T-helper 2 cell treated with Interferon-gamma antibody and Interleukin-4, amounts not matched to agents 100 ng/mL and 5 ng/mL, for 36 hours (primary cell): ENCODE measurements at regions not wholly inside any gene's neighbourhood (a gene's known extent, or its start where the extent isn't known, plus 50 kb on each side); places are given as distances from the start of the nearest gene placed in this dataset.
"Not testable (repeated sequence)": the region's sequence is repeated elsewhere in the genome, so short reads cannot be mapped to it uniquely, and the experiment has no call there.

Experiments
- intact Hi-C: fragments of 100-400 bp; cut with micrococcal nuclease; formaldehyde crosslinking; loops from one replicate; pipeline ENCODE4 v1.15.1; 2023

GRCh38 chr11:13134886-13135285 lies 125.8 kb downstream of the RASSF10 start:
- intact Hi-C loops: no loop called here

DNA sequence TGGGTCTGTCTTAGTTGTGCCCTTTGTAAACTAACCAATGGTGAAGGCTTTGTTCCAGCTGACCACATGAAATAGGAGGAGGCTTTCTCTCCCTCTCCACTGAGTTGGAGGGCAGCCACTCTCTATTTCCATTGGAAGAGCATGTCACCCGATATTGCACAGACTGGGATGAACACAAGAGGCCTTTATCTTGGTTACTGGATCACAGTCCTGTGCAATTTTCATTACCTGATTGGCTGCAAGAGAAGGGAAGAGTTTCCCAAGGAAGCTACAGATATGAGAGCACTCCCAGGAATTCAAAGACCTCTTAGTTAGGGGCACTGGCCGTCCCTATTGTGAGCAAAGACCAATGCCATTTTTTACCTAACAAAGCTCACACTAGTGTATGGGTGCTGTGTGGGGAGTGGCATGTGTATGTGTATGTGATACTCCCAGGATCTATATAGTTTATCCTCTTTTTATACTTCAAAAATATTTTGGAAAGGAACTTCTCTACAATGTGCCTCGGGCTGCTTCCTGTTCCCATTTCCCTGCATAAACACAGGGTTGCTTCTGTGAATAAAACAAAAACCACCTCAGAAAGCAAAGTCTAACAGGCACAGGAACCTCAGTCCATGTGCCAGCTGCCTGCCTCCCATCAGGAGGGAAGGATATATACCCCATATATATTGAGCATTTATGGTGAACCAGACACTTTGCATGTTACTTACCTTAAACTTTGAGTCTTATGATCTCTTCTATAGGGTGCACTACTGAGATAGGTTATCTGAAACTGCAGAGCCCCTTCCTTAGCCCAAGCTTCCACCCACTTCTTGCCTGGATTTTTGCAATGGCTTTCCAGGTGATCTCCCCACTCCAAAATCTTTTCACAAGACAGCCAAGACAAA lies 126.5 kb downstream of the RASSF10 start:
- intact Hi-C loops: no loop called here

GRCh38 chr11:13136272-13136596 lies 127.1 kb downstream of the RASSF10 start:
- intact Hi-C loops: no loop called here

DNA sequence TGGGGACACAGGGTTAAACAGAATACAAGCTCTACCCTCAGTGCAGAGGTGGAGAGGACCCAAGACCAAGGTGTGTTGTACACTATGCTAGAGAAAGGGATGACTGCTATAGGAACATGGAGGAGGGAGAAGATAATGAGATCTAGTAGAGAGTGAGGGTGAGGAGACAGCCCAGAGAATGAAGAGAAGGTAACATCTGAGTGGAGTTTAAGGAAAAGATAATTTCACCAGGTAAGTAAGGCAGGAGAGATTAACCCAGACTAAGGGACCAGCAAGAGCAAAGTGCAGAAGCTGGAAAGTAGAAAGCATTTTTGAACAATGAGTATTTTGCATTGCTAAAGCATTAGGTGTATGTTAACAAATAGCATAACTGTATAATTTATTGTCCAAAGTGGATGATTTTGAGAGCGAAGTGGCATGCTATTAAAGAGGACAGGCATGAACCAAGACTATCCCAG lies 128.8 kb downstream of the RASSF10 start:
- intact Hi-C loops: no loop called here

GRCh38 chr11:13139085-13139484 lies 130.0 kb downstream of the RASSF10 start:
- intact Hi-C loops: not testable (repeated sequence)

- intact Hi-C loops: no loop called here
Measured at GRCh38 chr11:13140028-13140870, 131.1 kb downstream of the RASSF10 start.

DNA sequence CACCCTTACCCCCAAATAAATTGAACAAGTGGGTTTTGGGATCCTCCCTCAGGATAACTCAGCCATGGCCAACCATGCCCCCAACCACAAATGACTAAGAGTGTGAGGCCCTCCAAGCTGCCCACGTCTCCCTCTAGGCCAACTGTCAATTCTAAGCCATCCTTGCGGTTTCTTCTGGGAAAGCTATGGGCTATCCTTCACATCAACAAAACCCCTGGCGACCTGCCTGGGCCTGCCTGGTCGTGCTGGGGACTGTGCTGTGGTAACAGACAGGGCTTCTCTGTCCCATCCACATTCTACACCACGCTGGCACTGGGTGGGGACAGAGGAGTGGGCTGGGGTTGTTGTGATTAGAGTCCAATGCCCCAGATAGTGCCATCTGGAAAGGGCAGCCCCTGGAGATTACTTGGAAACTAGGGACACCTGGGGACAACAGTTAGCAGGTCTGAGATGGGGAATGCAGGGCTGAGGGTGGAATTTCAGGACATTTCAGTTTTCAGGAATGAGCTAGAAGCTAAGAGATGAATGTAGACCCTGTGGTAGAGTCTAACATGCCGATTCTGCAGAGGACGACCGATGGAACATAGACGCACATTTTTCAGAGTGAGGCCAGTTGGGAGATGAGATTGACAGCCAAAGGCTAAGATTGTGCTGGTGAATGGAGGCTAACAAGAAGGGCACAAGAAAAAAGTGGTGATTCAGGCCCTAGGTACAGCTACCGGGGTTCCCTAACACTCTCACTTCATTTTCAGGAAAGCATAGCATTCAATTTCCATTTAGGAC lies 131.9 kb downstream of the RASSF10 start:
- intact Hi-C loops: no loop called here

DNA sequence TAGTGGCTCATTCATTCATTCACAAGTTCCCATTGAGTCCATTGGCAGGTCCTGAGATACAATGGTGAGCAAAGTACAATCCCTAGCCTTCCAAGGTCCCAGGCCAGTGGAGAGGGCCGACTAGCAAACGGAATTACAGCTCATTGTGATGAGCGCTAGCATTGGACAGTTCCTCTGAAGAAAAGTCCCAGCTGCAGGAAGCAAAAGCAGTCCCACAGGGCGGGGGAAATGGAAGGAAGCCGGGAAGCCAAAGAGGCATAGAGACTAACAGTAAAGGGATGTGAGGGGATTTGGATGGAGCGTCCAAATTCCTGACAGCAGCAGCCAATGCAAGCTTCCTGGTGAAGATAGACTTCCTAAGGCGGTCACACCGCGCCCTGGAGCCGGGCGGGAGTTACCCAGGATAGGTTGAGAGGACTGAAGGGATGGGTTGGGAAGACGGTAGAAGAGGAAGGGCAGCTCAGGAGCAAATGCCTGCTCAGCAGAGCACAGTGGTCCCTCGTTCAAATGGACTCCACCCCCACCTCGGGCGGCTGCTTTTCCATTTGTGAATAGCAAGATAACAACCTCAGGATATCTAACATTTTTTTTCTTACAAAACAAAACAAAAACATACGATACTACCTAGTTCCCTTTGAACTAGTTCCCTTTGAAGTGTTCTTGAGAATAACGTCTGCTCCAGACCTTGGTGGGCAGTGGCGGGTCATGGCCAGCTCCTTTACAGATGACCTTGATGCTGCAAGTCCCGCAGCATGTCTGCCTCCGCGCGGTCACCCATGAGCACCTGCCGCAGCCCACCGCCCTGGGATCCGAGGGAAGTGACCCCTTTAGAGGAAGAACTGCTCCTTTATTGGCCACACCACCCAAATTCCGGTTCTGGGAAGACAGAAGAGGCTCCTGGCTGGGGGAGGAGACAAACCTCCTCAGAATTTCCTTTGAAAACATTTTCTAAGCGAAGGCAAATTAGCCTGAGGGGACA lies 132.9 kb downstream of the RASSF10 start:
- intact Hi-C loops: no loop called here

- intact Hi-C loops: no loop called here
Measured at GRCh38 chr11:13143486-13144297, 133.9 kb upstream of the BMAL1 start.

DNA sequence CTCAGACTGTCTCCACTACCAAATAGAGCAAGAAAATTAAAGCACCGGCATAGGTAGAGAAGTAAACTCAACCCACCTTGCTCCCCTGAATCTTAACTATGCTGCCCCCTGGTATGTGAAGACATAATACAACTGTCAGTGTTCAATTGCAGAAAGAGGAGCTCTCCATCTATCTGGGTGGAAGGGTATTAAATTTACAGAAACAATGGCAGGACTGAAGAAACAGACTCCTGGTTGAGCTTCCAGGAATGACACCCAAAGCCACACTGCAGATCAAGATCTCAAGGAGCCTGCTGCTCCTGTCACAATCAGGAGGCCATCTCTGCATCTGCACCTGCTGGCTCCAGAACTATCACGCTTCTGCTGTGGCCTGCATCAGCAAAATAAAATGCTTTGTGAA lies 132.1 kb upstream of the BMAL1 start:
- intact Hi-C loops: no loop called here

GRCh38 chr11:13149991-13150390 lies 127.6 kb upstream of the BMAL1 start:
- intact Hi-C loops: no loop called here

GRCh38 chr11:13150487-13150886 lies 127.1 kb upstream of the BMAL1 start:
- intact Hi-C loops: no loop called here

GRCh38 chr11:13152264-13152663 lies 125.3 kb upstream of the BMAL1 start:
- intact Hi-C loops: no loop called here

DNA sequence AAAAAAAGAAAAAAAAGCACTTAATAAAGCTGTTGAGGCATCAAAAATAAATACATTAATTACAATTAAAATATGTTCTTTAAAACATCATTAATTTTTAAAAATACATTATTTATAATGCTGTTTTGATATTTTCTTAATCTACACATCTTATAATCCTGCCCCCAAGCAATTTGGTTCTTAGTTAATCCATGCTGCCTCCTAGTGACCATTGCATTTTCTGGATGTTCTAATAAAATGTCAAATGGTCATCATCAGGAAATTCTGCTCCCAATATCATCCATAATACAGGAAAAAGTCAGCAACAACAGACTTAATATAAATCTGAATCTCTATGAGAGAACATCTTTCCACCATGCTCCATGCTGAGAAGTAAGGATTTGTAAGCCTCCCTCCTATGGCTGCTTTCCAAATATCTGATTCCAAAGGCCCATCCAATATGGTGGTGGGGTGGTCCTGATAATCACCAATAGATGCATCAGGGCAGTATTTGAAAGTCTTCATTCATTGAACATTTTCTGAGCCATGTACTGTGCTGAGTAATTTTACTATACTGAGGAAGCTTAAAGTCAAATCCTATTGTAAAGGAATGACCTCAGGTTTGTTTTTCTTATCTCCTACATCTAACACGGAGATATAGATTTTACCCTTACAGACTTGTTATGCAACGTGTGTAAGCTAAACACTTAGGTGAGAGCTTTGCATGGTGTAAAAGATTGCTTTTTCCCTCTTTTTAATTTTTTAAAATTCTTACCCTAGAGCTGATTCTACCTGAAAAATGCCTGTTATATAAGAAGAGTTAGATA lies 124.7 kb upstream of the BMAL1 start:
- intact Hi-C loops: no loop called here

- intact Hi-C loops: not testable (repeated sequence)
Measured at GRCh38 chr11:13154374-13154773, 123.2 kb upstream of the BMAL1 start.

DNA sequence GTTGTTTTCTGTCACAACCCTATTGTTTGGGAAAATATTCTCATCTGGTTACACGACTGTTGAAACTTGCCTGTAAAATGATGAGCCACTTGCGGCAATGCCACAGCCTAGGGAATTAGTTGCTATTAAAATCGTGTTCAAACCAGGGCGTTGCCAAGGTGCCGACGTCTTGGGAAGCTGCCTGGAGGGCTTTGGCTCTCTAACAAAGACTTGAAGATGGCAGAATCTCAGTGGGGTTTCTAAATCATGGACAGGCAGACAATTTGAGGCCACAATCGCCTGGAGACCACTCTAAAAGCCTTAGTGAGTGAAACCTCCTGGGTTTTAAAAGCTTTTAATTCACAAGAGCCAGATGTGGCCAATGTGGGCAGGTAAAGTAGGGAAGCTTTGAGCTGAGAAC lies 117.2 kb upstream of the BMAL1 start:
- intact Hi-C loops: no loop called here

DNA sequence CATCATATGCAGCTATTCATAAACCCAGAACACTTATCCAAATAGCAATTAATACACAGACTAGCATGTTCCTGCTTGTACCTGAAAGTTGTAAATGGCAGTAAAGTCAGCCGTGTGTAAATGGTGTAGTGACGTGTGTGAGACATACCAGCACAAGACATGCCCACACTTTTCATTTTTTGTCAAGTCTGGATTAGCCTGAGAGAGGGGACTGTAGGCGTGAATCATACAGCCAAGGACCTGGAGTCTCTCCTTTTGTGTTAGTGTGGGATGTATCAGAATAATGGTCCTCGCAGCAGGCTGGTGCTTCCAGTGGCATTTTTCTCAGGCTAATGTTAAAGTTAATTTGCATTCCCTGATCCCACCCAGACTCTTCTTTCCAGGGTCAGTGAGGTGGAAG lies 116.8 kb upstream of the BMAL1 start:
- intact Hi-C loops: no loop called here

- intact Hi-C loops: no loop called here
Measured at GRCh38 chr11:13163158-13163557, 114.4 kb upstream of the BMAL1 start.

- intact Hi-C loops: no loop called here
Measured at GRCh38 chr11:13166036-13166435, 111.6 kb upstream of the BMAL1 start.
